ENCODE measurements at regions not wholly inside any gene's neighbourhood (a gene's known extent, or its start where the extent isn't known, plus 50 kb on each side); places are given as distances from the start of the nearest gene placed in this dataset.

- TF ChIP-seq ZNF462 (CRISPR knock-in tag; IDR thresholded peaks at IDR 0.05) = no peak
- TF ChIP-seq CTCF (conservative IDR thresholded peaks at IDR 0.05; ENCODE audit: low read depth in 2 of 2) = no peak
- TF ChIP-seq REST (IDR thresholded peaks at IDR 0.05; ENCODE audit: unreplicated experiment) = no peak
Observed at GRCh38 chr5:163381832-163382231, 55.6 kb upstream of the CCNG1 start (continued).

GRCh38 chr5:163383754-163384153, 53.6 kb upstream of the CCNG1 start:
- Histone ChIP-seq H3K27me3 (ENCODE audit: insufficient read depth) (no peaks in the 10 kb centered on the region), H3K9me2 (ENCODE audit: insufficient read depth) (peaks cover 4% of the 10 kb centered on the region), H3F3A (replicated peaks; ENCODE audit: low read depth) (no peaks in the 10 kb centered on the region), H3K4me2 (no peak overlapping the region), H3K4me1 (ENCODE audit: insufficient read depth) (no peaks in the 10 kb centered on the region; the same call in 1 of the 2 replicates), H4K20me1 (replicated peaks; ENCODE audit: insufficient read depth) (no peaks in the 10 kb centered on the region), H3K36me3 (ENCODE audit: insufficient read depth) (no peaks in the 10 kb centered on the region), H3K27ac (ENCODE audit: low read depth) (no peak overlapping the region), H3K4me3 (no peak overlapping the region), H3K79me2 (replicated peaks; ENCODE audit: insufficient read depth) (no peaks in the 10 kb centered on the region), H2AFZ (no peak overlapping the region)
- Mint-ChIP-seq H3K4me1 (peaks cover 9% of the 10 kb centered on the region), H3K4me3 (no peak overlapping the region), H3K9me3 (no peaks in the 10 kb centered on the region; the same call in 2 of the 3 replicates), H3K27ac (no peak overlapping the region), H3K36me3 (ENCODE audit: low read depth) (no peaks in the 10 kb centered on the region; the same call in 2 of the 3 replicates), H3K27me3 (ENCODE audit: insufficient read depth, low read depth, poor library complexity) (no peaks in the 10 kb centered on the region)
- ATAC-seq (no peak), DNase-seq (ENCODE audit: low spot score) (no peak)
- no peak for TF ChIP-seq NANOG (IDR thresholded peaks at IDR 0.05; ENCODE audit: borderline replicate concordance)
- TF ChIP-seq POLR2AphosphoS5 (IDR thresholded peaks at IDR 0.05; ENCODE audit: low read depth) = no peak
- no peak for TF ChIP-seq STAT1 (IDR thresholded peaks at IDR 0.05; ENCODE audit: unreplicated experiment)
- no peak for TF ChIP-seq EZH2 (IDR thresholded peaks at IDR 0.05; ENCODE audit: low read depth, unreplicated experiment)
- no peak for TF ChIP-seq CTCF (conservative IDR thresholded peaks at IDR 0.05; ENCODE audit: low read depth in 2 of 2)
- TF ChIP-seq EZH2phosphoT487 (IDR thresholded peaks at IDR 0.05; ENCODE audit: unreplicated experiment) = no peak
- TF ChIP-seq JUNB (IDR thresholded peaks at IDR 0.05; ENCODE audit: unreplicated experiment) = no peak
- TF ChIP-seq ZNF114 (CRISPR knock-in tag; IDR thresholded peaks at IDR 0.05) = no peak

All from GM23338 (cell line).